GM12892 (cell line): ENCODE measurements at regions not wholly inside any gene's neighbourhood (a gene's known extent, or its start where the extent isn't known, plus 50 kb on each side); places are given as distances from the start of the nearest gene placed in this dataset.

Experiments
- POLR2A ChIP-seq: IDR thresholded peaks from 2 replicates; pipeline ENCODE4 v1.6.1; 2011; ENCODE audit warnings: low read depth, low read length, control low read depth
- POLR2AphosphoS5 ChIP-seq: IDR thresholded peaks from 2 replicates; pipeline ENCODE4 v1.6.1; 2011; ENCODE audit warnings: low read depth, low read length, control low read depth
- TAF1 ChIP-seq: IDR thresholded peaks from 2 replicates; pipeline ENCODE4 v1.6.1; 2011; ENCODE audit warnings: low read depth, mild to moderate bottlenecking, control low read depth, low read length, borderline replicate concordance

GRCh38 chr5:100667161-100667630, 132.0 kb downstream of the FAM174A start:
- no peak for TF ChIP-seq POLR2A
- TF ChIP-seq POLR2AphosphoS5, result no peak
- no peak for TF ChIP-seq TAF1
